PC-9 (cell line): ENCODE measurements at regions not wholly inside any gene's neighbourhood (a gene's known extent, or its start where the extent isn't known, plus 50 kb on each side); places are given as distances from the start of the nearest gene placed in this dataset.

Source experiments
- BruUV-seq: library from RNA; stranded (reverse); fragments of 400-500 nt; replicated peaks from 2 replicates; lab custom pipeline; 2021; lab: Mats Ljungman, UMichigan
- CTCF ChIA-PET: fragments of 300-600 bp; sonication (Branson Sonifier 250); formaldehyde crosslinking; loops from one replicate; lab custom pipeline; 2022; ENCODE audit warnings: antibody characterized with exemption; lab: Charles Lee
- POLR2A ChIA-PET: fragments of 300-600 bp; sonication (Branson Sonifier 250); formaldehyde crosslinking; loops from one replicate; lab custom pipeline; 2022; ENCODE audit warnings: antibody characterized with exemption; ENCODE audit not compliant: unreplicated experiment; lab: Charles Lee
- DNase-seq, 2 experiments: peaks; one replicate each; pipeline versions ENCODE4 v3.0.0 to v3.0.0-alpha.2; 2015 to 2022; ENCODE audit warnings: mixed read lengths in 1 of 2
- H2AFZ ChIP-seq: fragments of 200-600 bp; sonication (generic); 2 replicates; pipeline ENCODE4 v1.8.1; 2017; ENCODE audit warnings: antibody characterized with exemption
- H3F3A ChIP-seq: fragments of 200-600 bp; sonication (generic); 2 replicates; pipeline ENCODE4 v1.8.1; 2017; ENCODE audit warnings: antibody characterized with exemption, mild to moderate bottlenecking, low read depth; ENCODE audit not compliant: insufficient read depth
- H3K27ac ChIP-seq: fragments of 200-600 bp; sonication (generic); 2 replicates; pipeline ENCODE4 v1.6.1; 2016; ENCODE audit warnings: mixed run types
- H3K27me3 ChIP-seq: fragments of 200-600 bp; sonication (generic); 2 replicates; pipeline ENCODE4 v1.6.1; 2016; ENCODE audit warnings: low read depth, mixed run types; ENCODE audit not compliant: insufficient read depth
- H3K36me3 ChIP-seq: fragments of 200-600 bp; sonication (generic); 2 replicates; pipeline ENCODE4 v1.6.1; 2016; ENCODE audit warnings: low read depth, mixed run types
- H3K4me1 ChIP-seq: fragments of 200-600 bp; sonication (generic); replicated peaks from 2 replicates; pipeline ENCODE4 v1.6.1; 2016; ENCODE audit warnings: mixed run types; ENCODE audit not compliant: insufficient read depth
- H3K4me2 ChIP-seq: fragments of 200-600 bp; sonication (generic); 2 replicates; pipeline ENCODE4 v1.6.1; 2017; ENCODE audit warnings: mixed run types
- H3K4me3 ChIP-seq: fragments of 200-600 bp; sonication (generic); 2 replicates; pipeline ENCODE4 v1.6.1; 2016; ENCODE audit warnings: mixed run types
- H3K79me2 ChIP-seq: fragments of 200-600 bp; sonication (generic); 2 replicates; pipeline ENCODE4 v1.6.1; 2017; ENCODE audit warnings: low read depth, mixed run types
- H3K9me2 ChIP-seq: fragments of 200-600 bp; sonication (generic); 2 replicates; pipeline ENCODE4 v1.8.1; 2017; ENCODE audit warnings: mild to moderate bottlenecking; ENCODE audit not compliant: insufficient read depth
- H3K9me3 ChIP-seq: fragments of 200-600 bp; sonication (generic); 2 replicates; pipeline ENCODE4 v1.8.1; 2016; ENCODE audit warnings: low read depth; ENCODE audit not compliant: insufficient read depth
- H4K20me1 ChIP-seq: fragments of 200-600 bp; sonication (generic); 2 replicates; pipeline ENCODE4 v1.8.1; 2017; ENCODE audit not compliant: insufficient read depth
- EZH2 ChIP-seq: fragments of 200-600 bp; sonication (generic); IDR thresholded peaks from 2 replicates; pipeline ENCODE4 v1.8.0; 2017; ENCODE audit warnings: antibody characterized with exemption, low read depth
- intact Hi-C: fragments of 100-400 bp; cut with micrococcal nuclease; formaldehyde crosslinking; loops from one replicate; pipeline ENCODE4 v1.10.0; 2022; ENCODE audit not compliant: unreplicated experiment
- TF ChIP-seq, protein P1 (sequence below): fragments of 200-600 bp; sonication (generic); conservative IDR thresholded peaks from 2 replicates; pipeline ENCODE4 v1.6.1; 2017; ENCODE audit warnings: mixed run types, antibody characterized with exemption, mild to moderate bottlenecking, moderate library complexity

DNA sequence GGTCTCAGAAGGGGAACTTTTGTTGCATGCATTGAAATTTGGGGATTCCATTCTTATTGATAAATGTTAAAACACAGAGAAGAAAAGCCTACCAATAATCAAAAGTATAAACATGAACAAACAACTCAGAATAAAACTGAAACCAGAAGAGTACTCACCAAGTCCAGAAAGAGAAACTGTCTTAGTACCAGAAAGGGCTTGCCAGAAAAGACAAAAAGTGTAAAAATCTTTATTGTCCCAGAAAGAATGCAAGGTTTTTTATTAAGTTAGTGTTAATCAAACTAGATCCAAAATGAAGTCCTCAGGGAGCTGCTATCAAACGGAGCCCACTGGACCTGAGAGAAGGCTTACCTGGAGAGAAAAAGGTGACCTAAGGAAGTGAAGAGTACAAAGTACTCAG lies 897.5 kb downstream of the PCDH7 start:
- no TSS peak for BruUV-seq
- Histone ChIP-seq H3K79me2 (no peaks in the 10 kb centered on the region), H3K36me3 (no peaks in the 10 kb centered on the region), H3K9me2 (no peaks in the 10 kb centered on the region; the same call in 1 of the 2 replicates), H4K20me1 (no peaks in the 10 kb centered on the region), H3K4me2 (no peak overlapping the region), H2AFZ (no peak overlapping the region), H3F3A (no peaks in the 10 kb centered on the region), H3K9me3 (no peaks in the 10 kb centered on the region; the same call in 1 of the 2 replicates), H3K4me3 (no peak overlapping the region), H3K27ac (no peak overlapping the region), H3K4me1 (no peaks in the 10 kb centered on the region), H3K27me3 (no peaks in the 10 kb centered on the region)
- TF ChIP-seq, protein P1, sequence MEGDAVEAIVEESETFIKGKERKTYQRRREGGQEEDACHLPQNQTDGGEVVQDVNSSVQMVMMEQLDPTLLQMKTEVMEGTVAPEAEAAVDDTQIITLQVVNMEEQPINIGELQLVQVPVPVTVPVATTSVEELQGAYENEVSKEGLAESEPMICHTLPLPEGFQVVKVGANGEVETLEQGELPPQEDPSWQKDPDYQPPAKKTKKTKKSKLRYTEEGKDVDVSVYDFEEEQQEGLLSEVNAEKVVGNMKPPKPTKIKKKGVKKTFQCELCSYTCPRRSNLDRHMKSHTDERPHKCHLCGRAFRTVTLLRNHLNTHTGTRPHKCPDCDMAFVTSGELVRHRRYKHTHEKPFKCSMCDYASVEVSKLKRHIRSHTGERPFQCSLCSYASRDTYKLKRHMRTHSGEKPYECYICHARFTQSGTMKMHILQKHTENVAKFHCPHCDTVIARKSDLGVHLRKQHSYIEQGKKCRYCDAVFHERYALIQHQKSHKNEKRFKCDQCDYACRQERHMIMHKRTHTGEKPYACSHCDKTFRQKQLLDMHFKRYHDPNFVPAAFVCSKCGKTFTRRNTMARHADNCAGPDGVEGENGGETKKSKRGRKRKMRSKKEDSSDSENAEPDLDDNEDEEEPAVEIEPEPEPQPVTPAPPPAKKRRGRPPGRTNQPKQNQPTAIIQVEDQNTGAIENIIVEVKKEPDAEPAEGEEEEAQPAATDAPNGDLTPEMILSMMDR = no peak
- no peak for TF ChIP-seq EZH2
- intact Hi-C loops = no loop called here
- ChIA-PET POLR2A (no interaction called here), CTCF (no interaction called here)
- no peak for DNase-seq

DNA sequence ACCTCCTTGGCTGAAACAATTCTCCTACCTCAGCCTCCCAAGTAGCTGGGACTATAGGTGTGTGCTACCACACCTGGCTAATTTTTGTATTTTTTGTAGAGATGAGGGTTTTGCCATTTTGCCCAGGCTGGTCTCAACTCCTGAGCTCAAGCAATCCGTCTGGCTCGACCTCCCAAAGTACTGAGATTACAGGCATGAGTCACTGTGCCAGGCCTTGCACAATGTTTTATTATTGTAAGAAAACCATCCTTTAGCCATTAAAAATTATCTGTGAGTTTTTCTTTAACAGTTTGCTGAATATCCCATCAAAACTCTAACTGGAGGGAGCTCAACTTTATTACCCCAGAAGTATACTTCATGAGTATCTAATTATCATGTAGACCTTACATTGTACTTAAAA lies 900.3 kb downstream of the PCDH7 start:
- Histone ChIP-seq H4K20me1 (no peaks in the 10 kb centered on the region), H3F3A (no peaks in the 10 kb centered on the region), H3K9me2 (no peaks in the 10 kb centered on the region; the same call in 1 of the 2 replicates), H3K27me3 (no peaks in the 10 kb centered on the region), H3K4me3 (no peak overlapping the region), H3K27ac (no peak overlapping the region), H2AFZ (no peak overlapping the region), H3K36me3 (no peaks in the 10 kb centered on the region), H3K4me2 (no peak overlapping the region), H3K9me3 (no peaks in the 10 kb centered on the region), H3K79me2 (no peaks in the 10 kb centered on the region), H3K4me1 (no peaks in the 10 kb centered on the region)
- BruUV-seq = no TSS peak
- intact Hi-C loops = no loop called here
- DNase-seq = no peak
- ChIA-PET CTCF (no interaction called here), POLR2A (no interaction called here)
- TF ChIP-seq, protein P1 = no peak
- no peak for TF ChIP-seq EZH2

DNA sequence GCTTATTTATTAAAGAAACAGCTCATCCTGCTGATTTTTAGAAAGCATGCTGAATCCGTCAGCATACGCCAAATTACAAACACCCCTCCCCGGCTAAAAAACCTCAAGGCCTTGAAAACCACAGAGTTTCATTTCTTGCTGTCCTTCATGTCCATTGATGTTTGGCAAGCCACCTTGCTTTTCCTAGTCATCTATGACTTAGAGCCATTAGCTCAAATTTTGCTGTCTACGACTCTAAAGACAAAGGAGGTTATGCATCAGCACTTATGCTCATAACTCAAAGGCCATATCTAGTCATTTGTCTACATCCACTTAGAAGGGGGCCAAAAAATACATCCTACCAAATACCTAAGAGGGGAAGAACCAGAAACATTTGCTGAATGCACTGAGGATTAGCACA lies 925.1 kb downstream of the PCDH7 start:
- intact Hi-C loops = no loop called here
- H3K27me3 ChIP-seq = no peaks in the 10 kb centered on the region
- no peak for DNase-seq
- no peaks in the 10 kb centered on the region for H3K4me1 ChIP-seq
- TF ChIP-seq EZH2 = no peak
- TF ChIP-seq, protein P1 = no peak
- no peaks in the 10 kb centered on the region for H3K79me2 ChIP-seq
- no TSS peak for BruUV-seq
- H3K36me3 ChIP-seq = no peaks in the 10 kb centered on the region
- no peaks in the 10 kb centered on the region; the same call in 1 of the 2 replicates for H3F3A ChIP-seq
- no peak overlapping the region for H2AFZ ChIP-seq
- ChIA-PET POLR2A (interaction anchor here (0.6 kb wide), 1 partner anchor 262 kb away, joined by 3 read pairs; no protein-coding TSS in a partner anchor), CTCF (no interaction called here)
- H3K4me2 ChIP-seq = no peak overlapping the region
- H3K4me3 ChIP-seq = no peak overlapping the region
- H4K20me1 ChIP-seq = no peaks in the 10 kb centered on the region
- no peak overlapping the region for H3K27ac ChIP-seq
- no peaks in the 10 kb centered on the region for H3K9me2 ChIP-seq
- no peaks in the 10 kb centered on the region for H3K9me3 ChIP-seq
